SK-N-SH (cell line): ENCODE measurements at regions not wholly inside any gene's neighbourhood (a gene's known extent, or its start where the extent isn't known, plus 50 kb on each side); places are given as distances from the start of the nearest gene placed in this dataset.

Experiments
- CTCF ChIA-PET: fragments of 300-600, 350-600 bp; formaldehyde crosslinking; extraction: SDS; loops from one replicate; lab custom pipeline; 2021; lab: Yijun Ruan, JAX
- POLR2A ChIA-PET: fragments of 350-600 bp; sonication (Branson Sonifier 250); formaldehyde crosslinking; extraction: SDS; loops from one replicate; lab custom pipeline; 2020; ENCODE audit warnings: antibody characterized with exemption, inconsistent platforms; lab: Yijun Ruan, JAX
- DNase-seq: peaks from one replicate; pipeline ENCODE4 v3.0.0; 2012
- H2AFZ ChIP-seq: fragments of 200-600 bp; sonication (generic); 2 replicates; pipeline ENCODE4 v1.8.1; 2016; ENCODE audit warnings: antibody characterized with exemption, mild to moderate bottlenecking, low read depth
- H3F3A ChIP-seq: fragments of 200-600 bp; sonication (generic); replicated peaks from 2 replicates; pipeline ENCODE3; 2016; ENCODE audit warnings: antibody characterized with exemption, mild to moderate bottlenecking; ENCODE audit not compliant: insufficient read depth
- H3K27ac ChIP-seq, 2 experiments: fragments of 200-500 bp in 1 of 2; fragments of 200-600 bp in 1 of 2; sonication (Bioruptor generic) in 1 of 2; sonication (generic), shearing (Covaris generic) in 1 of 2; 2 replicates each; pipeline versions ENCODE4 v1.5.1 to v1.6.1; 2014 to 2016; ENCODE audit warnings: low read depth in 2 of 2, inconsistent platforms in 1 of 2, low read length in 1 of 2, mild to moderate bottlenecking in 1 of 2, mixed read lengths in 1 of 2
- H3K27me3 ChIP-seq: fragments of 200-600 bp; sonication (generic), shearing (Covaris generic); 2 replicates; pipeline ENCODE4 v1.6.1; 2016; ENCODE audit warnings: mixed run types; ENCODE audit not compliant: insufficient read depth
- H3K36me3 ChIP-seq, 2 experiments: fragments of 200-500 bp in 1 of 2; fragments of 200-600 bp in 1 of 2; sonication (Bioruptor generic) in 1 of 2; sonication (generic) in 1 of 2; replicated peaks in 1 of 2; 2 replicates each; pipeline versions ENCODE3 to v1.5.1; 2014 to 2016; ENCODE audit warnings: low read length in 1 of 2, mild to moderate bottlenecking in 1 of 2; ENCODE audit not compliant: insufficient read depth in 2 of 2, control insufficient read depth in 1 of 2
- H3K4me1 ChIP-seq, 2 experiments: fragments of 200-500 bp in 1 of 2; fragments of 200-600 bp in 1 of 2; sonication (Bioruptor generic) in 1 of 2; sonication (generic), shearing (Covaris generic) in 1 of 2; 2 replicates each; pipeline versions ENCODE4 v1.5.1 to v1.6.1; 2014 to 2016; ENCODE audit warnings: low read depth in 1 of 2, low read length in 1 of 2, mixed run types in 1 of 2; ENCODE audit not compliant: insufficient read depth in 2 of 2, control insufficient read depth in 1 of 2
- H3K4me2 ChIP-seq: fragments of 200-600 bp; sonication (generic), shearing (Covaris generic); 2 replicates; pipeline ENCODE4 v1.6.1; 2017; ENCODE audit warnings: mixed run types
- H3K4me3 ChIP-seq, 2 experiments: fragments of 200-500 bp in 1 of 2; fragments of 200-600 bp in 1 of 2; sonication (Bioruptor generic) in 1 of 2; sonication (generic), shearing (Covaris generic) in 1 of 2; 2 replicates each; pipeline versions ENCODE4 v1.5.1 to v1.8.1; 2014 to 2016; ENCODE audit warnings: low read depth in 2 of 2, inconsistent platforms in 1 of 2, low read length in 1 of 2, mild to moderate bottlenecking in 1 of 2, mixed read lengths in 1 of 2, moderate library complexity in 1 of 2
- H3K79me2 ChIP-seq: fragments of 200-600 bp; sonication (generic); 2 replicates; pipeline ENCODE4 v1.8.1; 2017; ENCODE audit warnings: mild to moderate bottlenecking; ENCODE audit not compliant: insufficient read depth
- H3K9ac ChIP-seq: fragments of 200-600 bp; sonication (generic); 2 replicates; pipeline ENCODE4 v1.6.1; 2017; ENCODE audit warnings: mixed run types
- H3K9me2 ChIP-seq: fragments of 200-600 bp; sonication (generic); 2 replicates; pipeline ENCODE4 v1.6.1; 2017; ENCODE audit warnings: mixed run types
- H3K9me3 ChIP-seq: fragments of 200-600 bp; sonication (generic); 2 replicates; pipeline ENCODE4 v1.6.1; 2017; ENCODE audit warnings: mixed run types, mild to moderate bottlenecking, moderate library complexity
- H4K20me1 ChIP-seq: fragments of 200-600 bp; sonication (generic); 2 replicates; pipeline ENCODE4 v1.6.1; 2017; ENCODE audit warnings: mild to moderate bottlenecking, mixed run types; ENCODE audit not compliant: insufficient read depth
- CHD2 ChIP-seq: fragments of 150-350 bp; IDR thresholded peaks from 2 replicates; pipeline ENCODE4 v1.6.1; 2018; ENCODE audit warnings: low read length; ENCODE audit not compliant: partially characterized antibody
- CTCF ChIP-seq: fragments of 200-600 bp; sonication (generic); IDR thresholded peaks from 2 replicates; pipeline ENCODE4 v1.6.1; 2017; ENCODE audit warnings: antibody characterized with exemption, mild to moderate bottlenecking, moderate library complexity
- EP300 ChIP-seq, 2 experiments: IDR thresholded peaks; 2 replicates each; pipeline versions ENCODE4 v1.4.0 to v1.6.1; 2012; ENCODE audit warnings: borderline replicate concordance in 1 of 2, low read depth in 1 of 2, low read length in 1 of 2
- FOSL2 ChIP-seq: IDR thresholded peaks from 2 replicates; pipeline ENCODE4 v1.4.0; 2012; ENCODE audit warnings: low read depth, mild to moderate bottlenecking, moderate library complexity, borderline replicate concordance
- FOXM1 ChIP-seq: IDR thresholded peaks from 2 replicates; pipeline ENCODE4 v1.4.0; 2012; ENCODE audit warnings: low read depth, mild to moderate bottlenecking
- IRF3 ChIP-seq: fragments of 150-350 bp; IDR thresholded peaks from 2 replicates; pipeline ENCODE4 v1.6.1; 2016; ENCODE audit warnings: mild to moderate bottlenecking, low read depth, low read length
- MAX ChIP-seq: IDR thresholded peaks from 2 replicates; pipeline ENCODE4 v1.4.0; 2012; ENCODE audit warnings: low read depth
- MXI1 ChIP-seq: IDR thresholded peaks from 2 replicates; pipeline ENCODE4 v1.6.1; 2012; ENCODE audit warnings: mild to moderate bottlenecking, low read depth, low read length, improper control_type of control experiment
- NFIC ChIP-seq: IDR thresholded peaks from 2 replicates; pipeline ENCODE4 v1.4.0; 2012; ENCODE audit warnings: borderline replicate concordance
- REST ChIP-seq: IDR thresholded peaks from 2 replicates; pipeline ENCODE4 v1.6.1; 2012; ENCODE audit warnings: mild to moderate bottlenecking, low read depth, low read length, moderate library complexity
- RFX5 ChIP-seq: IDR thresholded peaks from 2 replicates; pipeline ENCODE4 v1.6.1; 2012; ENCODE audit warnings: mild to moderate bottlenecking, improper control_type of control experiment, low read length
- RXRA ChIP-seq: IDR thresholded peaks from 2 replicates; pipeline ENCODE4 v1.4.0; 2012; ENCODE audit warnings: low read depth, mild to moderate bottlenecking, borderline replicate concordance
- TAF1 ChIP-seq: IDR thresholded peaks from 2 replicates; pipeline ENCODE4 v1.6.1; 2012; ENCODE audit warnings: low read depth, mild to moderate bottlenecking, low read length, moderate library complexity, borderline replicate concordance
- TCF12 ChIP-seq: IDR thresholded peaks from 2 replicates; pipeline ENCODE4 v1.4.0; 2012
- ZBTB33 ChIP-seq: IDR thresholded peaks from 2 replicates; pipeline ENCODE4 v1.4.0; 2012; ENCODE audit warnings: low read depth, borderline replicate concordance
- WGBS: methylation state at CpG from one replicate; pipeline ENCODE4 v1.1.6; 2017; ENCODE audit warnings: low lambda C conversion rate; 5-methylcytosine and 5-hydroxymethylcytosine counted together

GRCh38 chr18:77495982-77496690 lies 246.5 kb downstream of the GALR1 start:
- no peak for DNase-seq
- Histone ChIP-seq H3F3A (no peaks in the 10 kb centered on the region), H3K4me2 (no peak overlapping the region), H3K79me2 (no peaks in the 10 kb centered on the region), H3K27ac (no peak overlapping the region), H3K4me1 (no peaks in the 10 kb centered on the region), H4K20me1 (no peaks in the 10 kb centered on the region), H3K36me3 (no peaks in the 10 kb centered on the region), H3K9me2 (no peaks in the 10 kb centered on the region), H3K9ac (no peak overlapping the region), H3K27me3 (no peaks in the 10 kb centered on the region), H3K4me3 (no peak overlapping the region), H2AFZ (no peak overlapping the region), H3K9me3 (0 out of 2 replicates have a peak, but pooled peaks cover 2% of the 10 kb centered on the region)
- CTCF ChIA-PET = no interaction called here
- POLR2A ChIA-PET = no interaction called here
- TF ChIP-seq TAF1 (no peak), NFIC (no peak), RFX5 (no peak), MAX (no peak), MXI1 (no peak), CHD2 (no peak), CTCF (no peak), IRF3 (no peak), FOXM1 (no peak), ZBTB33 (no peak), RXRA (no peak), TCF12 (no peak), EP300 (IDR thresholded peaks at IDR 0.05; ENCODE audit: borderline replicate concordance in 1 of 2, low read depth in 1 of 2, low read length in 1 of 2) (no peak), FOSL2 (no peak), REST (no peak)
- 0% methylated on average over 1 of the region's 1 CpG for WGBS
